ENCODE measurements at regions not wholly inside any gene's neighbourhood (a gene's known extent, or its start where the extent isn't known, plus 50 kb on each side); places are given as distances from the start of the nearest gene placed in this dataset.

GRCh38 chr2:217070611-217071010, 210.7 kb upstream of the TNP1 start:
- no peak for DNase-seq

DNA sequence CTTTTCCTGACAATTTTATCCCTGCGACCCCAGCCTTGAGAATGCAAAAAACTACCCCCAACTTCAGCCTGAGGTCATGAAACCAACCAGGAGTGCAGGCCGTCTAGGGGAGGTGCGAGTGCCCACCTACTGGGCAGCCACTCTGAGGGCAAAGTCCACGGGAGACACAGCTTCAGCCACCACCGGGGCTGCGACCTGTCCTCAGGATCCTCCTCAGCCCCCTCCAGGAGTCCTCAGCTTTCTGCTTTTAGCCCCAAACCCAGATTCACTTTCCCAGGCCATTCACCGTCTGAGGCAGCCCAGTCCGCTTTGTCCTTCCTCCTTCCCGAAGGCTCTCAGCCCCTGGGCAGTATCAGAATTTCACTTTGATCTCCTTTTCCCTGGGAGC, 210.2 kb upstream of the TNP1 start:
- no peak for DNase-seq

DNA sequence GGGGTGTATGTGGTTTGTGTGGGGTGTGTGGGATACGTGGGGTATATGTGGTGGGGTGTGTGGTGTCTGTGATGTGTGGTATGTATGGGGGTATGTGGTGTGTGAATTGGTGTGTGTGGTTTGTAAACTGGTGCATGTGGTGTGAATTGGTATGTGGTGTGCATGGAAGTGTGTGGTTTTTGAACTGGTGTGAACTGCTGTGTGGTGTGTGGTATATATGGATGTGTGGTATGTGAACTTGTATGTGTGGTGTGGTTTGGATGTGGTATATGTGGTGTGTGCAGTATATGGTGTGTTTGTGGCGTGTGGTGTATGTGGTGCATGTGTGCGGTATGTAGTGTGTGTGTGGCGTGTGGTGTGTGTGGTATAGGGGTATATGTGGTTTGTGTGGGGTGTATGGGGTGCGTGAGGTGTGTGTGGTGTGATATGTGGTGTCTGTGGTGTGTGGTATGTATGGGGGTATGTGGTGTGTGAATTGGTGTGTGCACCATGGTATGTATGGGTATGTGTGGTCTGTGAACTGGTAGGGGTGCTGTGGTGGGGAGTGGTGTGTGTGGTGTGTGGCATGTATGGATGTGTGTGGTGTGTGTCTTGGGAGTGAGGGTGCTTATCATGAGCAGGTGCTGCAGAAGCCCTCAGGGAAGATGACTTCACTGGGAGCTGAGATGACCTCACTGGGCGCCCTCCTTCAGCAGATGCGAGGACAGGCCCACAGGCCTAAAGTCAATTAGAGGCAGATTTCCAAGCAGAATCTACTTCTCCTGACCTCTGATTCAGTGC, 209.6 kb upstream of the TNP1 start:
- DNase-seq: no peak

DNA sequence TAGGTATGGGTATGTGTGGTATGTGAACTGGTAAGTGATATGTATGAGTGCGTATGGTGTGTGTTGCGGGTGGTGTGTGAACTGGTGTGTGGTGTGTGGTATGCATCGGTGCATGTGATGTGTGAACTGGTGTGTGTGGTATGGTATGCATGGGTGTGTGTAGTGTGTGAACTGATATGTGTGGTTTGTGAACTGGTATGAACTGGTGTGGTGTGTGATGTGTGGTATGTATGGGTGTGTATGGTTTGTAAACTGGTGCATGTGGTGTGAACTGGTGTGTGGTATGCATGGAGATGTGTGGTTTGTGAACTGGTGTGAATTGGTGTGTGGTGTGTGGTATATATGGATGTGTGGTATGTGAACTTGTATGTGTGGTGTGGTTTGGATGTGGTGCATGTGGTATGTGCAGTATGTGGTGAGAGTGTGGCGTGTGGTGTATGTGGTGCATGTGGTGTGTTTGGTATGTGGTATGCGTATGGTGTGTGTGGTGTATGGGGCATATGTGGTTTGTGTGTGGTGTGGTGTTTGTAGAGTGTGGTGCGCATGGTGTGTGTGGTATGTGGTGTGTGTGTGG, 208.9 kb upstream of the TNP1 start:
- no peak for DNase-seq

DNA sequence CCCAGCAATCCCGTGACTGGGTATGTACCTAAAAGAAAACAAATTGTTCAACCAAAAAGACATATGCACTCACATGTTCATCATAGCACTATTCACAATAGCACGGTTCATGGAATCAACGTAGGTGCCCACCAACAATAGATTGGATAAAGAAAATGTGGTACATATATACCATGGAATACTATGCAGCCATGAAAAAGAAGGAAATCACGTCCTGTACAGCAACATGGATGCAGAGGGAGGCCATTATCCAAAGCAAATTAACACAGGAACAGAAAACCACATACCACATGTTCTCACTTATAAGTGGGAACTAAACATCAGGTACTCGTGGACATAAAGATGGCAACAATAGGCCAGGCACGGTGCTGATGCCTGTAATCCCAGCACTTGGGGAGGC, 207.9 kb upstream of the TNP1 start:
- no peak for DNase-seq

- no peak for DNase-seq
These were observed 206.8 kb upstream of the TNP1 start for GRCh38 chr2:217066510-217067270.

- no peak for DNase-seq
These were observed 206.0 kb upstream of the TNP1 start for GRCh38 chr2:217065695-217066405.

- DNase-seq: no peak
These were observed 205.1 kb upstream of the TNP1 start for GRCh38 chr2:217065012-217065290.

DNA sequence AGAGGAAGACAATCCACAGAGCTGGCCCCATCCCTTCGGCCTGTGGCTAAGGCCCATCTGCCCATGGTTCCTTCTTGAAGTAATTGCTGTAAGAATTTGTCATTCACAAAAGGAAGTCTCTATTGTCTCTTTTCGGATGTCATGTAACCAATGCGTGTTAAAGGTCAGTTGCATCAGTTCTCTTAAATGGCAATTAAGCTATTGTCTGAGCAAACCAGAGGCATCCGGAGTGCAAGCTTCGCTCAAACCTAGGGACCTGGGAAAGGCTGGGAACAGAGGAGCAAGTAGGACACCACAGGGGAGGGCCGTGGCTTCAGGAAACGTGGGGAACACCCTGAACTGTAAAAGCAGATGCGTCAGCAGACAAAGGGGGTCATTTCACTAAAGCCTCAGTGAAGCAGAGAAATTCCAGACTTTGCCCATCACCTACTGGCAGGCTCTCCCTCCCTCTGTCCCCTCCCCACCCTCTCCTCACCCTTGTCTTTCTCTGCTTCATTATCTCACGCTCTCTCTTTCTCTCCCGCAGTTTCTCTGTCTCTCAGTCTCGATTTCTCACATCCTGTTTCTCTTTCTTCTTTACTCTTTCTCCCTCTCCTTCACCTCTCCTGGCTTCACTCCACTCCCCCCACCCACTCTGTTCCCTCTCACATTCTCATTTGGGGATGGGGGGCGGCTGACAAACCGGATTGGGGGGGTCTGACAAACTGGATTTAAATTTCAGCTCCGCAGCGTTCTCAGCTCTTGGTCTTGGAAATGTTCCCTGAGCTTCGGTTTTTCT, 204.6 kb upstream of the TNP1 start:
- no peak for DNase-seq

GRCh38 chr2:217063238-217063755, 203.4 kb upstream of the TNP1 start:
- no peak for DNase-seq

DNA sequence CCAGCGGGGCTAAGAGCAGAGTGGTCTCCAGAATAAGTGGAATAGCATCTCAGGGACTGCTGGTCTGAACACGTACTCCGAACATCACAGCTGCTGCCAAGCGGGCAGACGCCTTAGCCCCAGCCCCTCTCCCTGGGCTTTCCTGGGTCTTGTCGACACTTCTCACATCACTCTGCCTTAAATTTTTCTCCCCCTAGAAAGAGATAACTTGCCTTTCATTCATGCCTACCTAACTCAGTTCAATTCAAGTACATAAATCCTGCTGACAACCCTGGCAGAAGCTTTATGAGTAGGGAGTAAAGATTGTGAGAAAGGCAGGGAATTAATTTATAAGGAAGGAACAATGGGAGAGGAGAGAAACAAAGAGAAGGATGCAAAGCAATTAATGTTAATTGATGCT, 202.9 kb upstream of the TNP1 start:
- DNase-seq: no peak

- no peak for DNase-seq
These were observed 202.1 kb upstream of the TNP1 start for GRCh38 chr2:217061916-217062505.

GRCh38 chr2:217060951-217061547, 201.2 kb upstream of the TNP1 start:
- DNase-seq: no peak

- DNase-seq: no peak
These were observed 200.7 kb upstream of the TNP1 start for GRCh38 chr2:217060516-217060915.

GRCh38 chr2:217058791-217059755, 199.2 kb upstream of the TNP1 start:
- DNase-seq: no peak

- DNase-seq: no peak
These were observed 197.9 kb upstream of the TNP1 start for GRCh38 chr2:217057773-217058172.

DNA sequence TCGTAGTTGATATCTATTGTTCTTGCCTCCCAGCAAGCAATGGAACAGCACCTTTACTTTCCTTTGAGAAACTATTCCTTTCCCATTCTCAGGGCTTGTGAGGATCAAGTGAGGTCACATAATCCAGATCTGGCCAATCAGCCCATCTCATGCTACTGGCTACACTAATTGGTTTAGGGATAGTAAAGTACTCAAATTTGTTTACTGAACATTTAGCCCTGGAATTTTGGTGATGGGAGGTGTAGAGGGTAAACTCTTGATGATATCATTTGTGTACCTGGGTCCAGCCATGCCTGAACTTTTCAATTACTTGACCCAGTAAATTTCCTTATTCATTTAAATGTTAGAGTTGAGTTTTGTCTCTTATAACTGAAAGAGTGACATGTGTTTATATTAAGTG, 195.8 kb upstream of the TNP1 start:
- no peak for DNase-seq

- DNase-seq: no peak
These were observed 194.9 kb upstream of the TNP1 start for GRCh38 chr2:217054791-217055190.

GRCh38 chr2:217052856-217053577, 193.2 kb upstream of the TNP1 start:
- no peak for DNase-seq

- no peak for DNase-seq
These were observed 191.6 kb upstream of the TNP1 start for GRCh38 chr2:217051416-217051815.
